ENCODE measurements at regions not wholly inside any gene's neighbourhood (a gene's known extent, or its start where the extent isn't known, plus 50 kb on each side); places are given as distances from the start of the nearest gene placed in this dataset.

DNA sequence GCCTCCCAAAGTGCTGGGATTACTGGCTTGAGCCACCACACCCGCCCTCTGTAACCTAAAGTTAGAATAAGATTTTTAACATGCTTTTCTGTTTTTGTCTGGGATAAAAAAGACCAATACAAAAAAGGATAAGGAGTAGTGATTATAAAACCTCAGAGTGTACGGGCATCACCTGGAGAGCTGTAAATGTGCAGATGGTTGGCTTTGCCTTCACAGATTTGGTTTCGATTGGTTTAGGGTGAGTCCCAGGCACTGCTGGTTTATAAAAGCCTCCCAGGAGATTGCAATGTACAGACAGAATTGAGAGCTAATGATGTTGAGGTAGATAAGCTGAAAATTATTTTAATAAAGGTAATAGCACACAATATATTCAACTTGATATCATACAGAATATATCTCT lies 289.7 kb upstream of the FSHR start:
- intact Hi-C loops (cut with micrococcal nuclease) = no loop called here
- RAD21 ChIA-PET (ENCODE audit: low non-redundant PET in 1 of 2, low total read pairs in 2 of 2, uncharacterized antibody in 2 of 2, unreplicated experiment in 2 of 2) = no interaction called here

DNA sequence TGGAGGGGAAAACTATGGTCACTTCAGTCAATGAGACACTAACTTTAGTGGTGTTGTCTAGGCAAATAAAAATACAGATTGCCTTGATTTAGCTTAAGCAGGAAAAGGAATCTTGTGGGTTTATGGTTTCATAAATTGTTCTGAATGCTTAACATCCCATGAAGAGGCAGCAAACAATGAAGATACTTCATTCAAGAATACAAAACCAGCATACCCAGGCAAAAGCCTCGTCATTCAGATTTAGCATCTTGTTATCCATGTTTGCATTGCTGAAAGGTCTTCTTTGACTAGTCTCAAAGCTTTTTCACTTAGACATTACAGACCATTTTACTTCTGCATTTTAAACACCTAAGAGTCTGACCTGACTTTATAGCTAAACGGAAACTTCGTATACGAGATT lies 272.7 kb upstream of the FSHR start:
- H3K4me1 ChIP-seq (ENCODE audit: control insufficient read depth in 1 of 2, insufficient read depth in 2 of 2, low read length in 2 of 2) = no peaks in the 10 kb centered on the region
- no peak for DNase-seq (ENCODE audit: low read depth, low spot score)
- no peaks in the 10 kb centered on the region for H3K27me3 ChIP-seq (ENCODE audit: insufficient read depth, low read length)
- H4K20me1 ChIP-seq (ENCODE audit: insufficient read depth) = no peaks in the 10 kb centered on the region
- no peaks in the 10 kb centered on the region for H3K36me3 ChIP-seq (ENCODE audit: control insufficient read depth in 1 of 2, insufficient read depth in 2 of 2, low read length in 2 of 2)
- ChIA-PET RAD21 (ENCODE audit: low non-redundant PET in 1 of 2, low total read pairs in 2 of 2, uncharacterized antibody in 2 of 2, unreplicated experiment in 2 of 2) (no interaction called here), CTCF (no interaction called here), POLR2A (no interaction called here)
- no peak overlapping the region for H3K27ac ChIP-seq (ENCODE audit: low read depth, low read length)
- no peak for ATAC-seq
- no peaks in the 10 kb centered on the region for H3K9me2 ChIP-seq (ENCODE audit: insufficient read depth)
- TF ChIP-seq SIN3A (IDR thresholded peaks at IDR 0.05; ENCODE audit: low read depth) (no peak), SP1 (IDR thresholded peaks at IDR 0.05; ENCODE audit: low read depth) (no peak), CBX3 (IDR thresholded peaks at IDR 0.05; ENCODE audit: low read depth) (no peak), ZFX (IDR thresholded peaks at IDR 0.05) (no peak), YY1 (IDR thresholded peaks at IDR 0.05; ENCODE audit: extremely low read depth, insufficient replicate concordance, low read depth, low read length) (no peak)
- TF ChIP-seq, protein P1, sequence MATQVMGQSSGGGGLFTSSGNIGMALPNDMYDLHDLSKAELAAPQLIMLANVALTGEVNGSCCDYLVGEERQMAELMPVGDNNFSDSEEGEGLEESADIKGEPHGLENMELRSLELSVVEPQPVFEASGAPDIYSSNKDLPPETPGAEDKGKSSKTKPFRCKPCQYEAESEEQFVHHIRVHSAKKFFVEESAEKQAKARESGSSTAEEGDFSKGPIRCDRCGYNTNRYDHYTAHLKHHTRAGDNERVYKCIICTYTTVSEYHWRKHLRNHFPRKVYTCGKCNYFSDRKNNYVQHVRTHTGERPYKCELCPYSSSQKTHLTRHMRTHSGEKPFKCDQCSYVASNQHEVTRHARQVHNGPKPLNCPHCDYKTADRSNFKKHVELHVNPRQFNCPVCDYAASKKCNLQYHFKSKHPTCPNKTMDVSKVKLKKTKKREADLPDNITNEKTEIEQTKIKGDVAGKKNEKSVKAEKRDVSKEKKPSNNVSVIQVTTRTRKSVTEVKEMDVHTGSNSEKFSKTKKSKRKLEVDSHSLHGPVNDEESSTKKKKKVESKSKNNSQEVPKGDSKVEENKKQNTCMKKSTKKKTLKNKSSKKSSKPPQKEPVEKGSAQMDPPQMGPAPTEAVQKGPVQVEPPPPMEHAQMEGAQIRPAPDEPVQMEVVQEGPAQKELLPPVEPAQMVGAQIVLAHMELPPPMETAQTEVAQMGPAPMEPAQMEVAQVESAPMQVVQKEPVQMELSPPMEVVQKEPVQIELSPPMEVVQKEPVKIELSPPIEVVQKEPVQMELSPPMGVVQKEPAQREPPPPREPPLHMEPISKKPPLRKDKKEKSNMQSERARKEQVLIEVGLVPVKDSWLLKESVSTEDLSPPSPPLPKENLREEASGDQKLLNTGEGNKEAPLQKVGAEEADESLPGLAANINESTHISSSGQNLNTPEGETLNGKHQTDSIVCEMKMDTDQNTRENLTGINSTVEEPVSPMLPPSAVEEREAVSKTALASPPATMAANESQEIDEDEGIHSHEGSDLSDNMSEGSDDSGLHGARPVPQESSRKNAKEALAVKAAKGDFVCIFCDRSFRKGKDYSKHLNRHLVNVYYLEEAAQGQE (IDR thresholded peaks at IDR 0.05; ENCODE audit: low read depth) = no peak
- no peak overlapping the region for H3K4me3 ChIP-seq (replicated peaks in 1 of 2; ENCODE audit: low read depth in 1 of 2, low read length in 2 of 2)
- no peak overlapping the region for H3K4me2 ChIP-seq (ENCODE audit: low read length)
- BruUV-seq (replicated peaks) = no TSS peak
- H3K9me3 ChIP-seq (ENCODE audit: control insufficient read depth in 1 of 2, insufficient read depth in 1 of 2, low read depth in 1 of 2, low read length in 2 of 2) = peaks cover 2 to 6% of the 10 kb centered on the region in 2 experiments; a peak in 2 of 4 replicates
- H3K79me2 ChIP-seq (ENCODE audit: insufficient read depth, low read length) = no peaks in the 10 kb centered on the region
- intact Hi-C loops (cut with micrococcal nuclease) = no loop called here
- no peak overlapping the region for H3K9ac ChIP-seq (ENCODE audit: low read length)
- no peak overlapping the region for H2AFZ ChIP-seq (ENCODE audit: low read depth, low read length, poor library complexity, severe bottlenecking)

More for the DNA sequence above, 289.7 kb upstream of the FSHR start:
- H3K27me3 ChIP-seq (ENCODE audit: insufficient read depth, low read length) = no peaks in the 10 kb centered on the region
- H3K79me2 ChIP-seq (ENCODE audit: insufficient read depth, low read length) = no peaks in the 10 kb centered on the region
- no peak overlapping the region for H3K4me2 ChIP-seq (ENCODE audit: low read length)
- TF ChIP-seq TCF7L2 (IDR thresholded peaks at IDR 0.05; ENCODE audit: borderline replicate concordance, extremely low read depth, insufficient read depth, insufficient read length) = no peak
- TF ChIP-seq, protein P2, sequence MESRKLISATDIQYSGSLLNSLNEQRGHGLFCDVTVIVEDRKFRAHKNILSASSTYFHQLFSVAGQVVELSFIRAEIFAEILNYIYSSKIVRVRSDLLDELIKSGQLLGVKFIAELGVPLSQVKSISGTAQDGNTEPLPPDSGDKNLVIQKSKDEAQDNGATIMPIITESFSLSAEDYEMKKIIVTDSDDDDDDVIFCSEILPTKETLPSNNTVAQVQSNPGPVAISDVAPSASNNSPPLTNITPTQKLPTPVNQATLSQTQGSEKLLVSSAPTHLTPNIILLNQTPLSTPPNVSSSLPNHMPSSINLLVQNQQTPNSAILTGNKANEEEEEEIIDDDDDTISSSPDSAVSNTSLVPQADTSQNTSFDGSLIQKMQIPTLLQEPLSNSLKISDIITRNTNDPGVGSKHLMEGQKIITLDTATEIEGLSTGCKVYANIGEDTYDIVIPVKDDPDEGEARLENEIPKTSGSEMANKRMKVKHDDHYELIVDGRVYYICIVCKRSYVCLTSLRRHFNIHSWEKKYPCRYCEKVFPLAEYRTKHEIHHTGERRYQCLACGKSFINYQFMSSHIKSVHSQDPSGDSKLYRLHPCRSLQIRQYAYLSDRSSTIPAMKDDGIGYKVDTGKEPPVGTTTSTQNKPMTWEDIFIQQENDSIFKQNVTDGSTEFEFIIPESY (IDR thresholded peaks at IDR 0.05; ENCODE audit: extremely low read depth, insufficient replicate concordance, low read length) = no peak
- H3K36me3 ChIP-seq (ENCODE audit: control insufficient read depth in 1 of 2, insufficient read depth in 2 of 2, low read length in 2 of 2) = no peaks in the 10 kb centered on the region
- no peak overlapping the region for H3K4me3 ChIP-seq (replicated peaks in 1 of 2; ENCODE audit: low read depth in 1 of 2, low read length in 2 of 2)
- no peak overlapping the region for H2AFZ ChIP-seq (ENCODE audit: low read depth, low read length, poor library complexity, severe bottlenecking)
- no peaks in the 10 kb centered on the region for H3K9me2 ChIP-seq (ENCODE audit: insufficient read depth)
- H3K4me1 ChIP-seq (ENCODE audit: control insufficient read depth in 1 of 2, insufficient read depth in 2 of 2, low read length in 2 of 2) = no peaks in the 10 kb centered on the region
- no peak overlapping the region for H3K27ac ChIP-seq (ENCODE audit: low read depth, low read length)
- BruUV-seq (replicated peaks) = no TSS peak
- no peak overlapping the region for H3K9ac ChIP-seq (ENCODE audit: low read length)
- H4K20me1 ChIP-seq (ENCODE audit: insufficient read depth) = no peaks in the 10 kb centered on the region
- CTCF ChIA-PET = no interaction called here
- DNase-seq (ENCODE audit: low read depth, low spot score) = no peak
- H3K9me3 ChIP-seq (ENCODE audit: control insufficient read depth in 1 of 2, insufficient read depth in 1 of 2, low read depth in 1 of 2, low read length in 2 of 2) = peaks cover 0 to 11% of the 10 kb centered on the region in 2 experiments; a peak in 1 of 4 replicates
- ATAC-seq = no peak
- POLR2A ChIA-PET = no interaction called here
